ENCODE measurements at regions not wholly inside any gene's neighbourhood (a gene's known extent, or its start where the extent isn't known, plus 50 kb on each side); places are given as distances from the start of the nearest gene placed in this dataset.
"Not testable (repeated sequence)": the region's sequence is repeated elsewhere in the genome, so short reads cannot be mapped to it uniquely, and the experiment has no call there.

- no peak for DNase-seq (ENCODE audit: low read depth, low spot score)
- H3K27ac ChIP-seq: no peak overlapping the region
Measured at GRCh38 chr5:167319243-167319642, 972.2 kb upstream of the WWC1 start.

- no peak for DNase-seq (ENCODE audit: low read depth, low spot score)
Measured at GRCh38 chr5:167320019-167320418, 971.4 kb upstream of the WWC1 start.

GRCh38 chr5:167332309-167332708 lies 959.1 kb upstream of the WWC1 start:
- DNase-seq (ENCODE audit: low read depth, low spot score): no peak
- no peak overlapping the region for H3K27ac ChIP-seq

More at GRCh38 chr5:167320019-167320418, 971.4 kb upstream of the WWC1 start:
- no peak overlapping the region for H3K27ac ChIP-seq

- H3K27ac ChIP-seq: no peak overlapping the region
- no peak for DNase-seq (ENCODE audit: low read depth, low spot score)
Measured at GRCh38 chr5:167336161-167336560, 955.3 kb upstream of the WWC1 start.

- DNase-seq (ENCODE audit: low read depth, low spot score): no peak
- no peak overlapping the region for H3K27ac ChIP-seq
Measured at GRCh38 chr5:167339205-167339604, 952.2 kb upstream of the WWC1 start.

GRCh38 chr5:167346461-167346860 lies 945.0 kb upstream of the WWC1 start:
- DNase-seq (ENCODE audit: low read depth, low spot score): no peak
- no peak overlapping the region for H3K27ac ChIP-seq

GRCh38 chr5:167348251-167348926 lies 943.1 kb upstream of the WWC1 start:
- no peak for DNase-seq (ENCODE audit: low read depth, low spot score)
- no peak overlapping the region for H3K27ac ChIP-seq

GRCh38 chr5:167348980-167349379 lies 942.5 kb upstream of the WWC1 start:
- no peak for DNase-seq (ENCODE audit: low read depth, low spot score)
- no peak overlapping the region for H3K27ac ChIP-seq

GRCh38 chr5:167351316-167351715 lies 940.1 kb upstream of the WWC1 start:
- no peak overlapping the region for H3K27ac ChIP-seq
- DNase-seq (ENCODE audit: low read depth, low spot score): no peak

- no peak overlapping the region for H3K27ac ChIP-seq
- no peak for DNase-seq (ENCODE audit: low read depth, low spot score)
Measured at GRCh38 chr5:167352801-167353200, 938.6 kb upstream of the WWC1 start.

- no peak overlapping the region for H3K27ac ChIP-seq
- DNase-seq (ENCODE audit: low read depth, low spot score): no peak
Measured at GRCh38 chr5:167355346-167355745, 936.1 kb upstream of the WWC1 start.

GRCh38 chr5:167356374-167356773 lies 935.1 kb upstream of the WWC1 start:
- no peak overlapping the region for H3K27ac ChIP-seq
- no peak for DNase-seq (ENCODE audit: low read depth, low spot score)

- no peak overlapping the region for H3K27ac ChIP-seq
- DNase-seq (ENCODE audit: low read depth, low spot score): no peak
Measured at GRCh38 chr5:167358868-167359492, 932.5 kb upstream of the WWC1 start.

GRCh38 chr5:167361795-167362194 lies 929.6 kb upstream of the WWC1 start:
- no peak overlapping the region for H3K27ac ChIP-seq
- no peak for DNase-seq (ENCODE audit: low read depth, low spot score)

- no peak overlapping the region for H3K27ac ChIP-seq
- no peak for DNase-seq (ENCODE audit: low read depth, low spot score)
Measured at GRCh38 chr5:167363065-167363464, 928.4 kb upstream of the WWC1 start.

GRCh38 chr5:167375125-167375524 lies 916.3 kb upstream of the WWC1 start:
- DNase-seq (ENCODE audit: low read depth, low spot score): no peak
- no peak overlapping the region for H3K27ac ChIP-seq

- no peak overlapping the region for H3K27ac ChIP-seq
- DNase-seq (ENCODE audit: low read depth, low spot score): no peak
Measured at GRCh38 chr5:167378894-167379723, 912.3 kb upstream of the WWC1 start.

GRCh38 chr5:167381457-167381856 lies 910.0 kb upstream of the WWC1 start:
- no peak for DNase-seq (ENCODE audit: low read depth, low spot score)
- H3K27ac ChIP-seq: no peak overlapping the region

GRCh38 chr5:167389537-167389936 lies 901.9 kb upstream of the WWC1 start:
- DNase-seq (ENCODE audit: low read depth, low spot score): no peak
- no peak overlapping the region for H3K27ac ChIP-seq

GRCh38 chr5:167391286-167391685 lies 900.2 kb upstream of the WWC1 start:
- not testable (repeated sequence) for DNase-seq (ENCODE audit: low read depth, low spot score); H3K27ac ChIP-seq

GRCh38 chr5:167392240-167392639 lies 899.2 kb upstream of the WWC1 start:
- no peak overlapping the region for H3K27ac ChIP-seq
- no peak for DNase-seq (ENCODE audit: low read depth, low spot score)
